ENCODE measurements at regions not wholly inside any gene's neighbourhood (a gene's known extent, or its start where the extent isn't known, plus 50 kb on each side); places are given as distances from the start of the nearest gene placed in this dataset.

GRCh38 chr15:39194106-39194830 is 386.6 kb upstream of the THBS1 start:
- no peak overlapping the region for H3K4me3 ChIP-seq (ENCODE audit: low read length)
- H3K4me2 ChIP-seq (ENCODE audit: low read length), result peak overlapping the region; percentile 5
- H3K9me3 ChIP-seq (replicated peaks; ENCODE audit: low read length), result no peaks in the 10 kb centered on the region
- no peaks in the 10 kb centered on the region for H3K27me3 ChIP-seq (ENCODE audit: control insufficient read depth, insufficient read depth, low read length)
- H3K4me1 ChIP-seq (ENCODE audit: control insufficient read depth, insufficient read depth, low read length), result peaks cover 68% of the 10 kb centered on the region
- H3K9ac ChIP-seq (ENCODE audit: low read depth, low read length), result peak overlapping the region; percentile 75
- no peaks in the 10 kb centered on the region for H3K36me3 ChIP-seq (ENCODE audit: insufficient read depth, low read length)

DNA sequence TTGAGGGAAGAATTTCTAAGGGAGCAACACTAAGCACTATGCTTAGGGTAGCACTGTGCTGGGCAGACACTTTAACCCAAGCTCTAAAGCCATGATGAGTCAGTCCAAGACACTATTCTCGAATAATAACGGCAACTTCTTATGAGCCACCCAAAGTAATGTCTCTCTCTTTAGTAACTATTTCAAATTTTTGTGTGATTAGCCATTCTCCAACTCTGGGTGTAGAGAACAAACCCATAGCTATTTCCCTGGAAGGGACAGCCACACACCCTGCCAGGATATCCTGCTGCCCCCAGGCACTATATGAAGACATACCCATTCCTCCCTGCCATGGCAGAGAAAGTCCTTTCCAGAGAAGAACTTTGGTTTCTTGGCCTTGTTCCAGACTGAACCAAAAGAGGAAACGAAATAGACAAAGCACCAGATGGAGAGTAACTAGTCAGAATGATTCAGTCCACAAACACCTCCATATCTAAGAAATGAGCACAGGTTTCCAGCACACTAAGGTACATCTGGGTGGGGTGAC is 384.9 kb upstream of the THBS1 start:
- Histone ChIP-seq H3K4me3 (ENCODE audit: low read length) (no peak overlapping the region), H3K4me2 (ENCODE audit: low read length) (peak overlapping the region; percentile 21), H3K4me1 (ENCODE audit: control insufficient read depth, insufficient read depth, low read length) (peaks cover 56% of the 10 kb centered on the region), H3K27me3 (ENCODE audit: control insufficient read depth, insufficient read depth, low read length) (no peaks in the 10 kb centered on the region), H3K9me3 (replicated peaks; ENCODE audit: low read length) (no peaks in the 10 kb centered on the region), H3K9ac (ENCODE audit: low read depth, low read length) (peak overlapping the region; percentile 75), H3K36me3 (ENCODE audit: insufficient read depth, low read length) (no peaks in the 10 kb centered on the region)

DNA sequence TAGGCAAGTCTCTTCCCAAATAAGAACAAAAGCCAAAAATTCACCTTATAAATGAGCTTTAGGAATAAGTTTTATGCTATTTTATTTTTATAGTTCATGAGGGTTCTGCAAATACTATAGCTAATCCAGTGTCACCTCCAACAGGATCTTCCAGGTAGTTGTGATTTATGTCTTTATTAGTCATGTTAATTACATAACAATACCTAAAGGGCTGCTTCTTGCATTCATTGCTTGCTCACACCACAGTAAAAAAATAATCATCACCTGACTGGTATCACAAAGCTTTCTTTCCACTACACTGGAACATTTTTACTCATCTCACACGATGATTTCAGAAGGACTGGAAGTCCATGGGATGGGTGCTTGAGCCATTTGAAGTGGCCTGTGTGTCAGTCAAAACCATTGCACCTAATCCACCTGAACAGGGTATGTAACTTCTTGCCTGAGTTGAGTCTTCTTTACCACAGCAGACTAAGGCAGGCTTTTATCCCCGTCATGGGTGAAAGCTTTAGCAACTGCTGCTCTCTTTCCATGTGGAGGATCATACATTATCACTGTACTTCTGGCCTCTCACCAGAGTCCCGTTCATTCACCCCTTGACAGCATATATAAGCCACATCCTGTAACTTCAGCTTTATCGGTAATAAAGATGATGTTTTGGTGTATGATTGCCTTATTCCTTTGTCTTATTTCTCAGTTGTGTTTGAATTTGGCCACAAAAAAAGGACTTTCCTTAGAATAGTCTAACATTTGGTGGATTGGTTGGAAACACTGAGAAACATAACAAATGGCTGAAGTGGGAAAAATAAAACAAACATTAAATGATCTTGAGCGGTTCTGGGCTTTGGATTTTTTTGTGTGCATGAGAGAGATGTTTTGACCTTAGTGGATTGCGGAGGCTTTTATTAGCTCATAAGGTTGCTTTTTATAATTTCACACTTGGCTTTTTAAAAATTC is 382.6 kb upstream of the THBS1 start:
- H3K9me3 ChIP-seq (replicated peaks; ENCODE audit: low read length), result no peaks in the 10 kb centered on the region
- H3K27me3 ChIP-seq (ENCODE audit: control insufficient read depth, insufficient read depth, low read length), result no peaks in the 10 kb centered on the region
- peaks cover 52% of the 10 kb centered on the region for H3K4me1 ChIP-seq (ENCODE audit: control insufficient read depth, insufficient read depth, low read length)
- H3K4me3 ChIP-seq (ENCODE audit: low read length), result no peak overlapping the region
- H3K4me2 ChIP-seq (ENCODE audit: low read length), result no peak overlapping the region
- no peak overlapping the region for H3K9ac ChIP-seq (ENCODE audit: low read depth, low read length)
- no peaks in the 10 kb centered on the region for H3K36me3 ChIP-seq (ENCODE audit: insufficient read depth, low read length)

DNA sequence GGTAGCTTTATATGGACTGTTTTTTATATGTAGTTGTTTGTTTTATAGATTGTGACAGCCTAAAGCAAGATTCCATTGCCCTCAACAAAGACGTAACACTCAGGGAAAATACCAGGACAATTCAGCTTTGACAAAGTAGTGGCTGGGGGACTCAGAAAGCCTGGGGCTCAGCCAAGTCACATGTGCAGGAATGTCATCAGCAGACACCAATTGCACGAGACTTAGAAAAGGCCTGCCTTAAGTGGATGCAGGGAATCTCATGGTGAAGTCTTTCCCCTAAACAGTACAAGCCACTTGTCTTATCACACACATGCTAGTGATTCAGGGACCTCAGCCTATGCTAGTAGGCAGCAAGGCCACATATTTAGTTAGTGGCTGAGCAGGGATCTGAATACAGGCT is 381.8 kb upstream of the THBS1 start:
- peaks cover 52% of the 10 kb centered on the region for H3K4me1 ChIP-seq (ENCODE audit: control insufficient read depth, insufficient read depth, low read length)
- H3K27me3 ChIP-seq (ENCODE audit: control insufficient read depth, insufficient read depth, low read length), result no peaks in the 10 kb centered on the region
- no peaks in the 10 kb centered on the region for H3K9me3 ChIP-seq (replicated peaks; ENCODE audit: low read length)
- no peak overlapping the region for H3K4me3 ChIP-seq (ENCODE audit: low read length)
- no peak overlapping the region for H3K9ac ChIP-seq (ENCODE audit: low read depth, low read length)
- H3K36me3 ChIP-seq (ENCODE audit: insufficient read depth, low read length), result no peaks in the 10 kb centered on the region
- H3K4me2 ChIP-seq (ENCODE audit: low read length), result no peak overlapping the region

GRCh38 chr15:39200586-39200985 is 380.3 kb upstream of the THBS1 start:
- Histone ChIP-seq H3K9ac (ENCODE audit: low read depth, low read length) (no peak overlapping the region), H3K4me3 (ENCODE audit: low read length) (no peak overlapping the region), H3K4me2 (ENCODE audit: low read length) (no peak overlapping the region), H3K36me3 (ENCODE audit: insufficient read depth, low read length) (no peaks in the 10 kb centered on the region), H3K4me1 (ENCODE audit: control insufficient read depth, insufficient read depth, low read length) (peaks cover 48% of the 10 kb centered on the region), H3K27me3 (ENCODE audit: control insufficient read depth, insufficient read depth, low read length) (no peaks in the 10 kb centered on the region), H3K9me3 (replicated peaks; ENCODE audit: low read length) (no peaks in the 10 kb centered on the region)

DNA sequence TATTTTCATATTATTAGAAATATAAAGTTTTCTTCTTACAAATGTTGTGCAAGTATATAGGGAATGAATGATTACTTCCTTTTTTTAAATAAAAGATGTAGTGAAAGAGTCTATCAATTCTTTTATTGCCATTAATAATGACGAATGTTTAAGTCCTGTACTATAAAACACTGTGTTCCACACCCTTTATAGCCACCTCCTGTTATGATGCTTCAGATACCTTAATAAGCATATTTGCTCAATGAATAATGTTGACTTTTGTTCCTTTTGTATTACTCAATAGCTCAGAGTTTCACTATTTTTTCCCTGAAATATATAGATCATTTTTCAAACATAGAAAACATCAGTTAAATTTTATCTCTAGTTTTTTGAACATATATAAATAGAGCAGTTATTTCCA is 378.2 kb upstream of the THBS1 start:
- Histone ChIP-seq H3K27me3 (ENCODE audit: control insufficient read depth, insufficient read depth, low read length) (no peaks in the 10 kb centered on the region), H3K4me1 (ENCODE audit: control insufficient read depth, insufficient read depth, low read length) (peaks cover 37% of the 10 kb centered on the region), H3K4me3 (ENCODE audit: low read length) (no peak overlapping the region), H3K9me3 (replicated peaks; ENCODE audit: low read length) (no peaks in the 10 kb centered on the region), H3K36me3 (ENCODE audit: insufficient read depth, low read length) (no peaks in the 10 kb centered on the region), H3K4me2 (ENCODE audit: low read length) (peak overlapping the region; percentile 19), H3K9ac (ENCODE audit: low read depth, low read length) (peak overlapping the region; percentile 71)

DNA sequence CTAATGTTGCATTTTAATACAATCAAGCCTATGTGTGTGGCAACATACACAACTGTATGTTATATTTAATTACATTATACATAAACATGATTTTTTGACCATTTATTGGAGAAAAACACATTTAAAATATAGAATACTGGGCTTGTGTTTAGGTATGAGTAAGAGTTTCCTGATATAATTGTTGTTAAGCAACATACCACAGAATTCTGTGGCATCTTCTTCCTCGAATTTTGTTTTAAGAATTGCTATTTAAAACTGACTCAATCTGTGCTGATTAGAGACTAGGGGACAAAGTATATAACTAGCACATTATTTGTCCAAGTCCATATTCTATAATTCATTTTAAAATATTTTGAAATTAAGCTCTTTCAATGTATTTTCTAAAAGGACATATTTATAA is 376.8 kb upstream of the THBS1 start:
- peak overlapping the region; percentile 66 for H3K9ac ChIP-seq (ENCODE audit: low read depth, low read length)
- no peak overlapping the region for H3K4me3 ChIP-seq (ENCODE audit: low read length)
- no peaks in the 10 kb centered on the region for H3K27me3 ChIP-seq (ENCODE audit: control insufficient read depth, insufficient read depth, low read length)
- no peaks in the 10 kb centered on the region for H3K9me3 ChIP-seq (replicated peaks; ENCODE audit: low read length)
- no peak overlapping the region for H3K4me2 ChIP-seq (ENCODE audit: low read length)
- H3K4me1 ChIP-seq (ENCODE audit: control insufficient read depth, insufficient read depth, low read length), result peaks cover 37% of the 10 kb centered on the region
- no peaks in the 10 kb centered on the region for H3K36me3 ChIP-seq (ENCODE audit: insufficient read depth, low read length)

- no peaks in the 10 kb centered on the region for H3K9me3 ChIP-seq (replicated peaks; ENCODE audit: low read length)
- no peaks in the 10 kb centered on the region for H3K36me3 ChIP-seq (ENCODE audit: insufficient read depth, low read length)
Measured at GRCh38 chr15:39205081-39205480, 375.8 kb upstream of the THBS1 start.

DNA sequence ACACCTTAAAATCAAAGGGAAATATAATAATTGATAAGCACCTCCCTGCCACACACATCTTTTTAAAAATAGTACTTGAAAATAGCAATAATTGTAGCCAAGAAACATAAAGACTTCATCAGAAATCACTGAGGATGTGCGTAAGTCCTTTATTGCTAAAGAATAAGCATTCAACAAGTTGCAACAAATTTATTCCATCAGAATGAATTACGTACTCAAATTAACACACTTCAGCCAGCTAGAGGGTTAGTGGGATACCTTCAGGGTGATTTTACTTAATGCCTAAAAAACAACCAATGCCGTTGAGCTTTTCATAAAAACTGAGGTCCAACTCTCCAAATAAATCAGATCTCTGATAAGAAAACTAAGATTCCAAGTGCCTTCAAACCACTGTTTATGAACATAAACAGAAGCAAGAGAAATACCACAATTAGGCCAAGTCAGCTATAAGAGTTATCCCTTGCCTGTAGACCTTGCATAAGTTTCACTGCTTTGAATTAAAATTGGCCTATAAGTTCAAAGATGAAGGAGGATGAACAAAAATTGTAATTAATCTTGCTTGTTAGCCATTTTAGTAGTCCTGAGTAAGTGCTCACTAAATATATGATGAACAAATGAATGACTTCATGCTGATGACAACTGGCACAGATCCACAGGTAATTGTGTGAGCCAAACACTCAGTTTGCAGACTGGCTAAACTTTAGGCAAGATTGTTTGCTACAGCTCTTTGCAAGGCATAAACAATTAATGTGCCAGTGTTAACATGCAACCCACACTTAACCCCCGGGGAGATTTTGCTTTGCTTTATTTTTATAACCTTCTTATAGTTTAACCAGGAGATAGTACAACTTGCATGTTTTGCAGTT is 375.1 kb upstream of the THBS1 start:
- H3K4me3 ChIP-seq (ENCODE audit: low read length), result no peak overlapping the region
- no peak overlapping the region for H3K9ac ChIP-seq (ENCODE audit: low read depth, low read length)
- peaks cover 37% of the 10 kb centered on the region for H3K4me1 ChIP-seq (ENCODE audit: control insufficient read depth, insufficient read depth, low read length)
- H3K4me2 ChIP-seq (ENCODE audit: low read length), result no peak overlapping the region
- no peaks in the 10 kb centered on the region for H3K36me3 ChIP-seq (ENCODE audit: insufficient read depth, low read length)
- no peaks in the 10 kb centered on the region for H3K27me3 ChIP-seq (ENCODE audit: control insufficient read depth, insufficient read depth, low read length)
- H3K9me3 ChIP-seq (replicated peaks; ENCODE audit: low read length), result no peaks in the 10 kb centered on the region

More at GRCh38 chr15:39205081-39205480, 375.8 kb upstream of the THBS1 start:
- H3K4me3 ChIP-seq (ENCODE audit: low read length), result no peak overlapping the region
- no peak overlapping the region for H3K9ac ChIP-seq (ENCODE audit: low read depth, low read length)
- H3K4me1 ChIP-seq (ENCODE audit: control insufficient read depth, insufficient read depth, low read length), result peaks cover 37% of the 10 kb centered on the region
- no peaks in the 10 kb centered on the region for H3K27me3 ChIP-seq (ENCODE audit: control insufficient read depth, insufficient read depth, low read length)
- H3K4me2 ChIP-seq (ENCODE audit: low read length), result no peak overlapping the region

DNA sequence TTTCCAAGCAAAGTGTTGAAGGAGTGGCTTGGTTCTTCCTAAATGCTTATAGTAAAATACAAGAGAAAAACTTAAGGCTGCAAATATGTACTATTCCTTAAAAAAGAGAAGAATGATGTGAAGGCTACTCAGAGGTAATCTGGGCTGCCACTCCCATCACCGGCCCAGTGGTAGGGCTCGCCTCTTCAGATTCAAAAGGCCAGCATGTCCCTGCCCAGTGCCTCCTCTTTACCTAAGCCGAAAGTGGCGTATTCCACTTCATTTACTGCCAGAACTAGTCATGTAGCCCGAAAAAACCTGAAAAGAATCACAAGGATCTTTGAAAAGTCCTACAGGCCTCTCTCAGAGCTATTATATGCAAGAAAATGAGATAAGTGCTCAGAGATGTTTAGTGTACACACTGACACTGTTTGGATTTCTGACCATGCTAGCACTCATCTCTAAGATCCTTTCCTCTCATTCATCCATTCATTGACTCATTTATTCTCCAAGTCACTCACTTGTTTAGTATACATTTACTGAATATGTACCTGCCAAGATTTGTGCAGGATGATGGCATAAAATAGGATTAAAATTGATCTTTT is 373.3 kb upstream of the THBS1 start:
- H3K4me1 ChIP-seq (ENCODE audit: control insufficient read depth, insufficient read depth, low read length), result peaks cover 25% of the 10 kb centered on the region
- no peak overlapping the region for H3K9ac ChIP-seq (ENCODE audit: low read depth, low read length)
- no peaks in the 10 kb centered on the region for H3K27me3 ChIP-seq (ENCODE audit: control insufficient read depth, insufficient read depth, low read length)
- H3K36me3 ChIP-seq (ENCODE audit: insufficient read depth, low read length), result no peaks in the 10 kb centered on the region
- no peak overlapping the region for H3K4me3 ChIP-seq (ENCODE audit: low read length)
- peaks cover 8% of the 10 kb centered on the region for H3K9me3 ChIP-seq (replicated peaks; ENCODE audit: low read length)
- H3K4me2 ChIP-seq (ENCODE audit: low read length), result no peak overlapping the region

Data from skeletal muscle satellite cell (primary cell).